CD14-positive monocyte (primary cell): ENCODE measurements at regions not wholly inside any gene's neighbourhood (a gene's known extent, or its start where the extent isn't known, plus 50 kb on each side); places are given as distances from the start of the nearest gene placed in this dataset.

Experiments
- DNase-seq, 3 donors: peaks; one replicate each; pipeline ENCODE4 v3.0.0-alpha.2; 2011 to 2022
- H2AFZ ChIP-seq: 2 replicates; pipeline ENCODE4 v1.6.0; 2012; ENCODE audit warnings: mild to moderate bottlenecking, low read depth, low read length, inconsistent platforms; ENCODE audit not compliant: insufficient read depth, poor library complexity, severe bottlenecking
- H3K27ac ChIP-seq, 2 donors: 1 replicate in 1 of 2; 2 replicates in 1 of 2; pipeline ENCODE4 v1.5.1; 2012 to 2013; ENCODE audit warnings: low read length in 2 of 2, control low read depth in 1 of 2, inconsistent platforms in 1 of 2, low read depth in 1 of 2, mild to moderate bottlenecking in 1 of 2
- H3K27me3 ChIP-seq, 2 donors: one replicate each; pipeline versions ENCODE4 v1.6.0 to v1.6.1; 2011 to 2013; ENCODE audit warnings: low read length in 2 of 2; ENCODE audit not compliant: control insufficient read depth in 2 of 2, insufficient read depth in 2 of 2
- H3K36me3 ChIP-seq, 2 donors: replicated peaks in 1 of 2; 1 replicate in 1 of 2; 2 replicates in 1 of 2; pipeline versions ENCODE4 v1.5.1 to v1.6.1; 2012 to 2013; ENCODE audit warnings: low read length in 2 of 2, control low read depth in 1 of 2, inconsistent platforms in 1 of 2, mild to moderate bottlenecking in 1 of 2; ENCODE audit not compliant: insufficient read depth in 2 of 2, control insufficient read depth in 1 of 2
- H3K4me1 ChIP-seq, 2 donors: 1 replicate in 1 of 2; 2 replicates in 1 of 2; pipeline versions ENCODE4 v1.5.1 to v1.6.1; 2012 to 2013; ENCODE audit warnings: low read length in 2 of 2, control low read depth in 1 of 2, inconsistent platforms in 1 of 2, mild to moderate bottlenecking in 1 of 2, moderate library complexity in 1 of 2; ENCODE audit not compliant: insufficient read depth in 2 of 2, control insufficient read depth in 1 of 2
- H3K4me2 ChIP-seq: replicated peaks from 2 replicates; pipeline ENCODE3; 2012; ENCODE audit warnings: low read length, moderate library complexity, mild to moderate bottlenecking; ENCODE audit not compliant: poor library complexity, severe bottlenecking; ENCODE audit errors: extremely low read depth
- H3K4me3 ChIP-seq, 3 experiments: fragments of 200-600 bp in 1 of 3; sonication (generic) in 1 of 3; replicated peaks in 1 of 3; 1 replicate in 2 of 3; 2 replicates in 1 of 3; pipeline ENCODE4 v1.5.1; 2011 to 2013; ENCODE audit warnings: low read length in 3 of 3, mild to moderate bottlenecking in 3 of 3, control low read depth in 2 of 3, low read depth in 2 of 3, inconsistent platforms in 1 of 3, moderate library complexity in 1 of 3
- H3K79me2 ChIP-seq: 2 replicates; pipeline ENCODE4 v1.6.0; 2012; ENCODE audit warnings: mild to moderate bottlenecking, control low read depth, inconsistent platforms, low read length, moderate library complexity; ENCODE audit not compliant: insufficient read depth
- H3K9ac ChIP-seq: 2 replicates; pipeline ENCODE4 v1.6.0; 2017; ENCODE audit warnings: low read length, mild to moderate bottlenecking; ENCODE audit not compliant: insufficient read depth, poor library complexity, severe bottlenecking
- H3K9me3 ChIP-seq, 2 donors: replicated peaks in 1 of 2; 1 replicate in 1 of 2; 2 replicates in 1 of 2; pipeline versions ENCODE4 v1.5.1 to v1.6.1; 2012 to 2013; ENCODE audit warnings: low read length in 2 of 2, control low read depth in 1 of 2; ENCODE audit not compliant: control insufficient read depth in 1 of 2, insufficient read depth in 1 of 2
- H4K20me1 ChIP-seq: 2 replicates; pipeline ENCODE4 v1.6.0; 2012; ENCODE audit warnings: mild to moderate bottlenecking, low read length, control low read depth, moderate library complexity; ENCODE audit not compliant: insufficient read depth
- H3K27ac Mint-ChIP-seq, 7 donors: one replicate each; pipeline ENCODE4 v1.8.0; 2020; ENCODE audit warnings: mild to moderate bottlenecking in 7 of 7, mixed read lengths in 7 of 7, moderate library complexity in 6 of 7, inconsistent platforms in 2 of 7
- H3K27me3 Mint-ChIP-seq, 3 donors: one replicate each; pipeline ENCODE4 v1.8.0; 2021 to 2022; ENCODE audit warnings: low read depth in 3 of 3, mild to moderate bottlenecking in 3 of 3, mixed read lengths in 3 of 3, moderate library complexity in 3 of 3, inconsistent platforms in 1 of 3
- H3K36me3 Mint-ChIP-seq, 2 donors: one replicate each; pipeline ENCODE4 v1.8.0; 2020; ENCODE audit warnings: mixed read lengths in 2 of 2, inconsistent platforms in 1 of 2, mild to moderate bottlenecking in 1 of 2
- H3K4me1 Mint-ChIP-seq: one replicate; pipeline ENCODE4 v1.8.0; 2020; ENCODE audit warnings: mild to moderate bottlenecking, mixed read lengths
- H3K4me3 Mint-ChIP-seq, 2 donors: one replicate each; pipeline ENCODE4 v1.8.0; 2020; ENCODE audit warnings: mild to moderate bottlenecking in 2 of 2, mixed read lengths in 2 of 2, moderate library complexity in 1 of 2
- H3K9me3 Mint-ChIP-seq, 7 donors: one replicate each; pipeline ENCODE4 v1.8.0; 2020 to 2022; ENCODE audit warnings: mixed read lengths in 7 of 7, mild to moderate bottlenecking in 6 of 7, moderate library complexity in 6 of 7, inconsistent platforms in 2 of 7
- WGBS: methylation state at CpG from one replicate; pipeline ENCODE4 v1.1.5; 2013; ENCODE audit warnings: missing lambda C conversion rate; ENCODE audit not compliant: insufficient coverage; 5-methylcytosine and 5-hydroxymethylcytosine counted together
- intact Hi-C, 2 donors: fragments of 100-400 bp; cut with micrococcal nuclease; formaldehyde crosslinking; loops; one replicate each; pipeline versions ENCODE4 v1.15.0 to v1.15.1; 2023
- TF ChIP-seq, protein P1 (sequence below): fragments of 200-600 bp; IDR thresholded peaks from one replicate; pipeline ENCODE4 v1.8.0; 2022; ENCODE audit warnings: antibody characterized with exemption, mild to moderate bottlenecking

DNA sequence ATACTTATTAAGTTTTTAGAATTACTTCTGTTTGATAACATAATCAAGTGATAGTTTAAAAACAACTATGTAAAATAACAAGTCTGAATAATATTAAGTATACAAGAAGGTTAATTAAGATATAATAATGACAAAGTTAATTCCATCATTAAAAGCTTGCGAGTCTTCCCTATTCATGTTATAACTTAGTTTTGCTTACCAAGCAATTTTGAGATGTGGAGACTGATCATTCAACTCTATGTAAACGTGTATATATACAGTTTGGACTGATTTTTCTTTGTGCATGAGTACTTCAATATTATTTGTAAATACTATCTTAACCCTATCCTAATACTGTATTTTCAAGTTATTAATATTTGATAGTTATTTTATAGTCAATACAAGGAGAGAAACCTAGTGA, 870.9 kb downstream of the GBE1 start:
- Mint-ChIP-seq H3K27ac (no peak overlapping the region), H3K9me3 (peaks cover 0 to 12% (median 4%) of the 10 kb centered on the region in 7 donors), H3K36me3 (no peaks in the 10 kb centered on the region), H3K4me3 (no peak overlapping the region), H3K27me3 (no peaks in the 10 kb centered on the region), H3K4me1 (no peaks in the 10 kb centered on the region)
- Histone ChIP-seq H4K20me1 (no peaks in the 10 kb centered on the region), H3K4me2 (no peak overlapping the region), H3K4me1 (no peaks in the 10 kb centered on the region), H3K36me3 (no peaks in the 10 kb centered on the region), H3K9me3 (no peaks in the 10 kb centered on the region), H3K79me2 (no peaks in the 10 kb centered on the region), H2AFZ (no peak overlapping the region), H3K27me3 (no peaks in the 10 kb centered on the region), H3K4me3 (no peak overlapping the region), H3K9ac (no peak overlapping the region), H3K27ac (no peak overlapping the region)
- WGBS = no CpG with 5 or more reads among the region's 2 CpGs
- no peak for DNase-seq
- intact Hi-C loops = no loop called here
- TF ChIP-seq, protein P1, sequence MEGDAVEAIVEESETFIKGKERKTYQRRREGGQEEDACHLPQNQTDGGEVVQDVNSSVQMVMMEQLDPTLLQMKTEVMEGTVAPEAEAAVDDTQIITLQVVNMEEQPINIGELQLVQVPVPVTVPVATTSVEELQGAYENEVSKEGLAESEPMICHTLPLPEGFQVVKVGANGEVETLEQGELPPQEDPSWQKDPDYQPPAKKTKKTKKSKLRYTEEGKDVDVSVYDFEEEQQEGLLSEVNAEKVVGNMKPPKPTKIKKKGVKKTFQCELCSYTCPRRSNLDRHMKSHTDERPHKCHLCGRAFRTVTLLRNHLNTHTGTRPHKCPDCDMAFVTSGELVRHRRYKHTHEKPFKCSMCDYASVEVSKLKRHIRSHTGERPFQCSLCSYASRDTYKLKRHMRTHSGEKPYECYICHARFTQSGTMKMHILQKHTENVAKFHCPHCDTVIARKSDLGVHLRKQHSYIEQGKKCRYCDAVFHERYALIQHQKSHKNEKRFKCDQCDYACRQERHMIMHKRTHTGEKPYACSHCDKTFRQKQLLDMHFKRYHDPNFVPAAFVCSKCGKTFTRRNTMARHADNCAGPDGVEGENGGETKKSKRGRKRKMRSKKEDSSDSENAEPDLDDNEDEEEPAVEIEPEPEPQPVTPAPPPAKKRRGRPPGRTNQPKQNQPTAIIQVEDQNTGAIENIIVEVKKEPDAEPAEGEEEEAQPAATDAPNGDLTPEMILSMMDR = no peak

DNA sequence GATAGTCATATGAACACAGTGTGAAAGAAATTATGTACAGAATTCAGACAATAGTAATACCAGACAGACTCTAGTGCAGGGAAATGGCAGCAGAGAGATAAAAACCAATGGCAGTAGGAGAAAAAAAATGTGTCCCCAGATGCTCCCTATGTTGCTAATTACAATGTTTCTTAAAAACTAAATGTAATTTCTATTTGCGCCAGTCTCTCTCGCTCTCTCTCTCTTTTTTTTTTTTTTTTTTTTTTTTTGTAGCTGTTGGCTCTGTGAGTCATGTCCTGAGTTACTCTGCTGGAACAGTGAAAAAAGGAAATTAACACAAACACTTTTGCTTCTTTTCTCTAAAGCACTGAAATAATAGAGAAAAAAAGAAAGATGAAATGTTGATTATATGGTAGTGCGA, 871.9 kb downstream of the GBE1 start:
- no peaks in the 10 kb centered on the region for H3K36me3 ChIP-seq
- H3K9ac ChIP-seq = no peak overlapping the region
- Mint-ChIP-seq H3K4me3 (no peak overlapping the region), H3K27me3 (no peaks in the 10 kb centered on the region), H3K4me1 (no peaks in the 10 kb centered on the region), H3K9me3 (peaks cover 0 to 12% (median 4%) of the 10 kb centered on the region in 7 donors), H3K36me3 (no peaks in the 10 kb centered on the region), H3K27ac (no peak overlapping the region)
- H2AFZ ChIP-seq = no peak overlapping the region
- H3K9me3 ChIP-seq = no peaks in the 10 kb centered on the region
- H3K79me2 ChIP-seq = no peaks in the 10 kb centered on the region
- no peak overlapping the region for H3K4me3 ChIP-seq
- H3K27me3 ChIP-seq = no peaks in the 10 kb centered on the region
- TF ChIP-seq, protein P1 = no peak
- no peak overlapping the region for H3K4me2 ChIP-seq
- H3K27ac ChIP-seq = no peak overlapping the region
- intact Hi-C loops = no loop called here
- no peaks in the 10 kb centered on the region for H4K20me1 ChIP-seq
- no peak for DNase-seq
- no peaks in the 10 kb centered on the region for H3K4me1 ChIP-seq
- no CpG with 5 or more reads among the region's 3 CpGs for WGBS
